GM21423 (cell line): ENCODE measurements at regions not wholly inside any gene's neighbourhood (a gene's known extent, or its start where the extent isn't known, plus 50 kb on each side); places are given as distances from the start of the nearest gene placed in this dataset.
"Not testable (repeated sequence)": the region's sequence is repeated elsewhere in the genome, so short reads cannot be mapped to it uniquely, and the experiment has no call there.

Experiments used
- ATAC-seq: cut with Tn5 transposase; IDR thresholded peaks from one replicate; pipeline ENCODE4 v1.9.1; 2021; ENCODE audit warnings: mild to moderate bottlenecking, moderate library complexity; ENCODE audit not compliant: unreplicated experiment

- no peak for ATAC-seq
These were observed 496.3 kb downstream of the XPNPEP1 start for GRCh38 chr10:109426987-109427386.

- no peak for ATAC-seq
These were observed 504.5 kb downstream of the XPNPEP1 start for GRCh38 chr10:109418795-109419194.

DNA sequence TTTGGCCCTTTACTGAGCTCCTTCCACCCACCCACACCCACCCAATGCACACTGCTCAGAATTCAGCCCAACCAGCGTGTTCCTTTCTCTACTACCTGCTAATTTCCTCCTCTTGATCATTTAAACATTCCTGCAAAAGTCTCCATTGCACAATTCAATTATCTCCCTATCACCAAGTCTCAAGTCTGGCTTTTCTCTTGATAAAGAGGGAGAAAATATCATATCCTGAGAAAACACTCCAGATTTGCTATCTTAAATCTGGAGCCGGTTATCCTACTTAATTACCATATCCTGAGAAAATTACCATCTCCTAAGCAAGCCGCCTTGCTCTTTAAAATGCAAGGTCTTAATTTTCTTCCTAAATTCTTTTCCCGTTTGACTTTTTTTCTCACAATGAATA lies 505.5 kb downstream of the XPNPEP1 start:
- no peak for ATAC-seq

GRCh38 chr10:109412353-109412752 lies 511.0 kb downstream of the XPNPEP1 start:
- no peak for ATAC-seq

GRCh38 chr10:109411917-109412316 lies 511.4 kb downstream of the XPNPEP1 start:
- no peak for ATAC-seq

DNA sequence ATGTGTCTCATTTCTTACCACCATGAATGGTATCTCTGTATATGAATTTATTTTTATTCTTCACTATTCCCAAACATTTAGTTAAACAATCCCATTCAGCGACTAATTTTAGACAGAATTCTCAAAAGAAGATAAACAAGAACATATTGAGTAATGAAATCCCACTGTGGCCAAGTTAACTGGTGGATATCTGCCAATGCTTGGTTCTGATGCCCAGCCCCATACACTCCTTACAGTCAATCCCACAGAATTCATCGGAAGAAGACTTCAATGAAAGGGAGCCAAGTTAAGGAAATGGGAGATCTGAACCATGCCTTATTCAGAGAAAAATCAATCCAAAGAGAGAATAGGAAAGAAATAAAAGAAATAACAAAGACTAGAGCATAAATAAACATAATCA lies 518.0 kb downstream of the XPNPEP1 start:
- no peak for ATAC-seq

GRCh38 chr10:109403551-109403950 lies 519.8 kb downstream of the XPNPEP1 start:
- no peak for ATAC-seq

DNA sequence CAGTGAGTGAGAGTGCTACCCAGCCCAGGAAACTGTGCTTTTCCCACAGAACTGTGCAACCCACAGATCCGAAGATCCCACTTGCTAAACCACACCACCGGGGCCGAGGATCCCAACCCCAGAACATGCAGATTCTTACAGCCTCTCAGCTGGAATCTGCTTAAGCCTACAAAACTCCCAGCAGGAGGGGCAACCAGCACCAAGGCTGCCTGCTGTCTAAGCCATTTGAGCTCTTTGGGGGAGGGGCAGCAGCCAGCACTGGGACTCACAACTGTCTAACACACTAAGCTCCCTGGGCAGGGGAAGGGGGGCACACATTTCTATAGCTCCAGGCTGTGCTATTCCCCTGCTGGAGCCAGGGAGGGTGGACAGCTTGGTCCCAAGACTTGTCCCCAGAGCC lies 529.9 kb downstream of the XPNPEP1 start:
- no peak for ATAC-seq

GRCh38 chr10:109386921-109387320 lies 536.4 kb downstream of the XPNPEP1 start:
- no peak for ATAC-seq

GRCh38 chr10:109386101-109386500 lies 537.2 kb downstream of the XPNPEP1 start:
- ATAC-seq, result no peak

DNA sequence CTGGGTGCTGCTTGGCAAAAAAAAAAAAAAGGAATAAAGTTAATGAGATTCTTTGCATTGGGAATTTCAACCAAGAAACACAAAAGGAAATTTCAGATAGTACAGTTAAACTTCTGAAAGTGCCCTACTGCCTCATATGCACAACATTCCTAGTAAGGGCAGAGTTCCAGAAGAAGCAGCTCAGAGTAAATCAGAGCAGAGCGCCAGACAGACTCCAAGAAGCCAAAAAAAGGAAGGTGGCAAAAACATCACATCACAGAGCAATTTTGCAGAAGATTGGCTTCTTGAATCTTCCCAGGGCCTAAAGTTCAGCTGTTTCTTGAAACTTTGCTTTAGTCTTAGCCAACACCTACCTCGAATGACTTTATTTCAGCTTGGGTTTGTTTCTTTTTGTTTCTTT lies 544.1 kb downstream of the XPNPEP1 start:
- ATAC-seq, result no peak

DNA sequence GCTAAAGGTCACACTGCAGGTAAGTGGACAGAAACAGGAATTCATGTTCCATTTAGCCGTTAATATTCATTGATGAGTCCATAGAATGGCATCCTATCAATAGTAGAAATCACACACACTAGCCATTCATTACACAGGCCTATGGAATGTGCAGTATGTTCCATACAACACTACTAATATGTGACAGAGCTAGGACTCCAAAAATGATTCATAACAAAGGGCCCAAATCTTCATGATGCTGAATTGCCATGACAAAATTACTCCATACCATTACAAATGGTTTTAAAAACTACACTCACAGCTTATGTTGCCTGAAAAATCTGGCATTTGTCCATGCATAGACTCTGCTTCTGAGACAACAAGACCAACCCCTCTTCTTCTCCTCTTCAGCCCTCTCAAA lies 549.1 kb downstream of the XPNPEP1 start:
- ATAC-seq, result no peak

GRCh38 chr10:109359316-109359715 lies 564.0 kb downstream of the XPNPEP1 start:
- ATAC-seq, result no peak

DNA sequence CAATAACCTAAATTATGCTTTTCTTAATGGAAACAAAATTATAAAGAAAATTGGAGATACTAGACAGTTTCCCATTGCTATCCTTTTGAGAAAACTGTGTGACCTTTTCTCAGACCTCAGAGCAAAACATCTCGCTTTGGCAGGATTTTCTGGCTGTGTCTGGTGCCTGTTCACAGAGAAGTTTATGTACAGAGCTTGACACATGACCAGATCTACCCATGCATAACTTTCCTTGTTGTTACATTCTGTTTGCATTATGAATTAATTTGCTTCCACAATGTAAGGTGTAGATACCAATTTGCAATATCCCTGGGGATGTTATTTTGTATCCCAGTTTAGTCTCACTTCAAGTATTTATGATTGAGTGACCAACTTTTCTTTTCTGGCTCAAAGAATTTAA lies 565.0 kb downstream of the XPNPEP1 start:
- ATAC-seq, result no peak

DNA sequence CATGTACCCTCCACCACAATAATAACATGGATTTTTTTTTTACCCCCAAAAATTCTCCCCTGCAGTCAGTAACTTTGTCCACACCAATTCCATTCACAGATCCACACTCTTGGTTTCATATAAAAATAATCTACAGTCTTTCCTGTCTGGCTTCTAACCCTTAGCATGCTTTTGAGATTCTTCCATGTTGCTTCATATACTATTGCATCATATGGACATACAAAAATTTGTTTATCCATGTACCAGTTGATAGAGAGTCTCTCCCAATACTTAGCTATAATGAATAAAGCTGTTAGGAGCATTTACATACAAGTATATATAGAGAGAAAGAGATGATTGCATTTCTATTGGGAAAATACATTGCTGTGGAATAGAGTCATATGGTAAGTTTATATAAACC lies 575.0 kb downstream of the XPNPEP1 start:
- no peak for ATAC-seq

DNA sequence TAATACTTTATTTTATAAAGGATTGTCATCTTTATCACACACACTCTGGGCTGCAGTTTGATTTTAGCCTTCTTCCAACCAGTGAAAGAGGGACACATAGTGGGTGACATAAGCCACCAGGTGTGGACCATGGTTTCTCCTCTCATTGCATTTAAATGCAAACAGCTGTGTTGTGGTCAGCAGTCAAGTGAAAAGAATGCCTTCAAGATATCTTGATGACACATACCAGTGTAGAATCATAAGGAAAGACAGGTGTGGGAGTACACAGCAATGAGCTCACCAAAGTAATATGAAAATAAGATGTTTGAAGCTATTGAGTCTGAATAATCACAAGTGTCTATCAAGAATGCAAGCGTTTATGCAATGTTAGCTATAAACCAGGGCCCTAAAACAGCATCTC lies 580.0 kb downstream of the XPNPEP1 start:
- ATAC-seq, result no peak

- no peak for ATAC-seq
These were observed 581.3 kb downstream of the XPNPEP1 start for GRCh38 chr10:109341986-109342385.

GRCh38 chr10:109328001-109328400 lies 595.3 kb downstream of the XPNPEP1 start:
- ATAC-seq, result no peak

DNA sequence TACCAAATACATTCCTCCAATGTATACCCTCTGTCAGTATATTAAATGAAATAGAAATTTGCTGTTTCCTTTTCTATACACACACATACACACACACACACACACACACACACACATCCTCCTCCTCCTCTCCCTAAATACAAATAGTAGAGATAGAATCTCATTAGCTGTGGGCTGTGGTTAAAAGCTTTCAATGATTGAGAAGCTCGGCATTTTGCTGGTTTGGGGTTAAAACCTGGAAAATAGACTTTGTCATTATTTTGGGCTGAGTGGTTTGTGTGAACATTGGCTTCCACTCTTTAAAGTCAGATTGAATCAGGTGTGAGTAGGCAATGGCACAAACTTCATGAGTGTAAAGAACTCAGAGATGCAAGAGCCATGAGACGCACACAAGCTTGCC lies 596.0 kb downstream of the XPNPEP1 start:
- no peak for ATAC-seq

- ATAC-seq, result no peak
These were observed 598.6 kb downstream of the XPNPEP1 start for GRCh38 chr10:109324721-109325120.

DNA sequence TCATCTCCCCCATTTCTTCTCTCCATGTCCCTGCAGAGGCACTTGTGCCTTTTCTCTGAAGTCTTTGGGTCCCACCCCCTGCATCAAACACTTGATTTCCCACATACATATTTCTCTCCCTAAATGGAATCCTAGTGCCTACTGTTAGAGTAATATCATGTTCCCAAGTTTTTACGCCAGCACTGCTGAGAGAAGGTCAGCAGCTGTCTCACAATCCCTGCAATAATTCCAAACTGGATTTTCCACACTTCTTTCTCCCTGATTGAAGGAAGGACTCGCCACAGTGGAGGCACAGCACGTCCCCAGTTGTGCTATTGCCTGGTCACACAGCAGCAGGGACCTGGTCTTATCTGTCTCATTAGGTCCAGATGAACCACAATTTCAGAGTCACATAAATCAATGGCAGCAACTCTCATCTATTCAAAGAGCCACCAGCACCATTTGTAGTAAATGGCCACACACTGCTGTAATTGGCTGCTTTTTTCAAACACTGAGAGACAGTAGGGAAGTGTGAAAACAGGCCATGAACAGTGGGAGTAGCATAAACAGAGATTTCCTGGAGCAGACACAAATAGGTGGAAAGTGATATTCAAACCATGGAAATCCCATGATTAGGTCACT lies 605.5 kb downstream of the XPNPEP1 start:
- no peak for ATAC-seq

DNA sequence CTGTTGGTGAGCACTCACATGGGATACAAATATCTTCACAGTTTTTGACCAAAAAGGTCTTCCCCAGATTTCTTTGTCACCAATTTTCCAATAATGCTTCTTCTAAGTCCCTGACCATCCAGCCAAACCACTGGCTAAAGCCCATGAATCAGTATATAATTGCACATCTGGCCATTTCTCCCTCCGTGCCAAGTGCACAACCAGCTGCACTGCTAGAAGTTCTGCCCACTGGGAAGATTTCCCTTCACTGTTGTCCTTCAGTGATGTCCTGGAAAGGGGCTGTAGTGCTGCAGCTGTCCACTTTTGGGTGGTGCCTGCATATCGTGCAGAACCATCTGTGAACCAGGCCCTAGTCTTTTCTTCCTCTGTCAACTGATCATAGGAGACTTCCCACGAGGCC lies 609.3 kb downstream of the XPNPEP1 start:
- ATAC-seq, result not testable (repeated sequence)

DNA sequence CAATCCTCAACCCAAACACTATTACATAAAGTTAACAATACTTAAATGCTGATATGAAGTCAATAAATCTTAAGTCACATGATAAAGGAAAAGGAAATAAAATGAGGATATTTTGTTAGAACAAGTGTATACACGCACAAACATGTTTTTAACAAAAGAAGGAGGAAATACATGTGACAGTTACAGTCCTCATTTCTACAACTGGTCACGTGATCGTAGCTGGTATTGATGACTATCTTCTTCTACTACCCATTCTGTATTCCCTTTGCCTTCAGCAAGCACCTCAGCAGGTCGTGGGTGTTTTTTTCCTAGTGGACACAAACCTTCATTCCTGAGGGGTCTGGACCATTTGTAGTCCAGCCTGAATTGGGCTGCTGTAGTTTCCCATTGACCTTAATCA lies 610.8 kb downstream of the XPNPEP1 start:
- ATAC-seq, result not testable (repeated sequence)
